Testis (tissue), 2 donors: ENCODE measurements at regions not wholly inside any gene's neighbourhood (a gene's known extent, or its start where the extent isn't known, plus 50 kb on each side); places are given as distances from the start of the nearest gene placed in this dataset.
"Not testable (repeated sequence)": the region's sequence is repeated elsewhere in the genome, so short reads cannot be mapped to it uniquely, and the experiment has no call there.

ENCODE experiments used
- CTCF ChIP-seq, 3 experiments: fragments of 450-650 bp in 2 of 3; fragments of 200-600 bp in 1 of 3; sonication (generic) in 1 of 3; IDR thresholded peaks; one replicate each; pipeline ENCODE4 v1.5.1; 2016 to 2019; ENCODE audit warnings: antibody characterized with exemption in 3 of 3, mild to moderate bottlenecking in 2 of 3, moderate library complexity in 1 of 3
- POLR2A ChIP-seq: fragments of 450-650 bp; IDR thresholded peaks from one replicate; pipeline ENCODE4 v1.6.1; 2017; ENCODE audit warnings: antibody characterized with exemption, mild to moderate bottlenecking, moderate library complexity

DNA sequence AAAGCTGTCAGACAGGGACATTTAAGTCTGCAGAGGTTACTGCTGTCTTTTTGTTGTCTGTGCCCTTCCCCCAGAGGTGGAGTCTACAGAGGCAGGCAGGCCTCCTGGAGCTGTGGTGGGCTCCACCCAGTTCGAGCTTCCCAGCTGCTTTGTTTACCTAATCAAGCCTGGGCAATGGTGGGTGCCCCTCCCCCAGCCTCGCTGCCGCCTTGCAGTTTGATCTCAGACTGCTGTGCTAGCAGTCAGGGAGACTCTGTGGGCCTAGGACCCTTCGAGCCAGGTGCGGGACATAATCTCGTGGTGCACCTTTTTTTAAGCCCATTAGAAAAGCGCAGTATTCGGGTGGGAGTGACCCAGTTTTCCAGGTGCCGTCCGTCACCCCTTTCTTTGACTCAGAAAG is 384.2 kb upstream of the SYNCRIP start:
- TF ChIP-seq CTCF (IDR thresholded peaks at IDR 0.05); POLR2A: not testable (repeated sequence)
